Activated gamma-delta T cell treated with anti-CD3 and anti-CD28 coated beads, Interleukin-2, amount 50 U/mL, for 16 hours (primary cell): ENCODE measurements at regions not wholly inside any gene's neighbourhood (a gene's known extent, or its start where the extent isn't known, plus 50 kb on each side); places are given as distances from the start of the nearest gene placed in this dataset.
A peak's percentile ranks its signal among the peaks of the same experiment; 100 is the strongest.

Experiments used
- DNase-seq: peaks from one replicate; pipeline ENCODE4 v3.0.0-alpha.2; 2020; ENCODE audit warnings: low read depth

GRCh38 chr6:33923857-33924514 is 120.2 kb upstream of the MLN start:
- DNase-seq = no peak

- no peak for DNase-seq
These were observed 117.9 kb upstream of the MLN start for GRCh38 chr6:33921745-33922144.

GRCh38 chr6:33918175-33918695 is 114.4 kb upstream of the MLN start:
- DNase-seq = no peak

GRCh38 chr6:33915134-33915533 is 111.3 kb upstream of the MLN start:
- no peak for DNase-seq

- DNase-seq = peak; percentile 30
These were observed 110.8 kb upstream of the MLN start for GRCh38 chr6:33914645-33915044.

GRCh38 chr6:33912195-33912594 is 108.4 kb upstream of the MLN start:
- no peak for DNase-seq

- DNase-seq = no peak
These were observed 107.7 kb upstream of the MLN start for GRCh38 chr6:33911488-33911887.

- DNase-seq = no peak
These were observed 106.8 kb upstream of the MLN start for GRCh38 chr6:33910594-33910993.

- DNase-seq = no peak
These were observed 105.9 kb upstream of the MLN start for GRCh38 chr6:33909737-33910136.

GRCh38 chr6:33908025-33908424 is 104.2 kb upstream of the MLN start:
- no peak for DNase-seq

GRCh38 chr6:33907227-33907626 is 103.4 kb upstream of the MLN start:
- no peak for DNase-seq

- no peak for DNase-seq
These were observed 102.6 kb upstream of the MLN start for GRCh38 chr6:33906439-33906838.

GRCh38 chr6:33905071-33905609 is 101.3 kb upstream of the MLN start:
- peak; percentile 25 for DNase-seq

- no peak for DNase-seq
These were observed 100.9 kb upstream of the MLN start for GRCh38 chr6:33904747-33905065.

- peak; percentile 45 for DNase-seq
These were observed 100.4 kb upstream of the MLN start for GRCh38 chr6:33904050-33904746.

GRCh38 chr6:33903579-33903978 is 99.8 kb upstream of the MLN start:
- DNase-seq = no peak

GRCh38 chr6:33902457-33902853 is 98.7 kb upstream of the MLN start:
- no peak for DNase-seq

GRCh38 chr6:33901822-33902456 is 98.1 kb upstream of the MLN start:
- no peak for DNase-seq

GRCh38 chr6:33898771-33899170 is 95.0 kb upstream of the MLN start:
- DNase-seq = no peak

- DNase-seq = no peak
These were observed 93.5 kb upstream of the MLN start for GRCh38 chr6:33897189-33897780.

- DNase-seq = no peak
These were observed 92.8 kb upstream of the MLN start for GRCh38 chr6:33896391-33897188.

- no peak for DNase-seq
These were observed 92.2 kb upstream of the MLN start for GRCh38 chr6:33895988-33896387.
